ENCODE measurements at regions not wholly inside any gene's neighbourhood (a gene's known extent, or its start where the extent isn't known, plus 50 kb on each side); places are given as distances from the start of the nearest gene placed in this dataset.

- Histone ChIP-seq H3K4me3 (ENCODE audit: insufficient read depth, low read depth, low read length) (no peak overlapping the region), H3K4me2 (ENCODE audit: low read depth, low read length) (no peak overlapping the region), H4K8ac (ENCODE audit: low read depth in 2 of 2, low read length in 2 of 2) (no peak overlapping the region), H3K9me3 (ENCODE audit: control insufficient read depth, insufficient read depth, low read length) (no peaks in the 10 kb centered on the region), H3K27ac (ENCODE audit: insufficient read depth, low read length) (no peak overlapping the region), H3K36me3 (ENCODE audit: control insufficient read depth, insufficient read depth, low read length) (no peaks in the 10 kb centered on the region), H3K56ac (ENCODE audit: extremely low read depth, insufficient read depth, low read length) (no peak overlapping the region), H2AFZ (replicated peaks; ENCODE audit: low read length, poor library complexity) (no peak overlapping the region), H2BK120ac (ENCODE audit: low read depth, low read length) (no peak overlapping the region), H2AK5ac (ENCODE audit: low read depth, low read length) (no peak overlapping the region), H3K9me1 (ENCODE audit: insufficient read depth, low read length) (no peaks in the 10 kb centered on the region), H2BK15ac (ENCODE audit: low read depth, low read length) (no peak overlapping the region), H3K4ac (ENCODE audit: low read depth, low read length) (no peak overlapping the region), H2BK20ac (ENCODE audit: low read depth, low read length) (no peak overlapping the region), H3K14ac (replicated peaks; ENCODE audit: low read depth, low read length) (no peak overlapping the region), H3K4me1 (ENCODE audit: control insufficient read depth, insufficient read depth, low read length) (no peaks in the 10 kb centered on the region), H4K91ac (ENCODE audit: insufficient read depth, low read depth, low read length) (no peak overlapping the region), H2BK5ac (ENCODE audit: low read depth, low read length, poor library complexity, severe bottlenecking) (no peak overlapping the region), H3K27me3 (ENCODE audit: control insufficient read depth, insufficient read depth, low read length) (no peaks in the 10 kb centered on the region), H3K18ac (ENCODE audit: low read depth, low read length) (no peak overlapping the region), H3K79me1 (ENCODE audit: low read depth in 1 of 2, low read length in 2 of 2) (no peaks in the 10 kb centered on the region), H3K23ac (ENCODE audit: low read depth, low read length) (no peak overlapping the region), H2AK9ac (replicated peaks; ENCODE audit: low read depth, low read length, poor library complexity) (no peak overlapping the region), H4K20me1 (ENCODE audit: insufficient read depth, low read length) (no peaks in the 10 kb centered on the region), H3K9ac (ENCODE audit: low read depth, low read length) (no peak overlapping the region), H4K5ac (ENCODE audit: low read depth, low read length) (no peak overlapping the region)
- in situ Hi-C loops (cut with MboI; ENCODE audit: low sequenced_read_pairs) (no loop called here), dilution Hi-C loops (cut with HindIII; ENCODE audit: low sequenced_read_pairs, unreplicated experiment) (no loop called here), intact Hi-C loops (cut with micrococcal nuclease) (no loop called here)
- ChIA-PET CTCF (no interaction called here), POLR2A (ENCODE audit: unreplicated experiment) (no interaction called here)
- ATAC-seq (ENCODE audit: low read depth) (no peak), DNase-seq (no peak)
- no peak for TF ChIP-seq BHLHE40 (IDR thresholded peaks at IDR 0.05; ENCODE audit: low read depth, low read length)
- no peak for TF ChIP-seq CTCF (conservative IDR thresholded peaks at IDR 0.05; ENCODE audit: low read depth, low read length)
- TF ChIP-seq ELK1 (IDR thresholded peaks at IDR 0.05; ENCODE audit: borderline replicate concordance, low read depth, low read length) = no peak
- TF ChIP-seq USF2 (IDR thresholded peaks at IDR 0.05; ENCODE audit: low read depth, low read length) = no peak
- no peak for TF ChIP-seq MAFK (IDR thresholded peaks at IDR 0.05; ENCODE audit: low read depth, low read length)
- no peak for TF ChIP-seq CHD1 (IDR thresholded peaks at IDR 0.05; ENCODE audit: low read depth, low read length)
- BruUV-seq (replicated peaks) = no TSS peak
- WGBS, 2 experiments (ENCODE audit: extremely low coverage in 2 of 2, insufficient read length in 1 of 2) = no CpG with 5 or more reads among the region's 2 CpGs
These were observed 209.5 kb upstream of the RGS17 start for GRCh38 chr6:153340568-153340967.
